Prostate gland (tissue), 2 donors: ENCODE measurements at regions not wholly inside any gene's neighbourhood (a gene's known extent, or its start where the extent isn't known, plus 50 kb on each side); places are given as distances from the start of the nearest gene placed in this dataset.

Source experiments
- POLR2A ChIP-seq: fragments of 450-650 bp; IDR thresholded peaks from one replicate; pipeline ENCODE4 v1.6.1; 2016; ENCODE audit warnings: antibody characterized with exemption, mild to moderate bottlenecking
- POLR2AphosphoS5 ChIP-seq: sonication (generic); formaldehyde crosslinking; IDR thresholded peaks from one replicate; pipeline ENCODE4 v1.6.1; 2017; ENCODE audit warnings: antibody characterized with exemption
- TF ChIP-seq, protein P1 (sequence below), 4 experiments: fragments of 200-600 bp in 2 of 4; fragments of 450-650 bp in 2 of 4; sonication (generic) in 2 of 4; IDR thresholded peaks; 1 replicate in 3 of 4; 2 replicates in 1 of 4; pipeline ENCODE4 v1.5.1; 2016 to 2019; ENCODE audit warnings: antibody characterized with exemption in 4 of 4, mild to moderate bottlenecking in 2 of 4, moderate library complexity in 2 of 4

DNA sequence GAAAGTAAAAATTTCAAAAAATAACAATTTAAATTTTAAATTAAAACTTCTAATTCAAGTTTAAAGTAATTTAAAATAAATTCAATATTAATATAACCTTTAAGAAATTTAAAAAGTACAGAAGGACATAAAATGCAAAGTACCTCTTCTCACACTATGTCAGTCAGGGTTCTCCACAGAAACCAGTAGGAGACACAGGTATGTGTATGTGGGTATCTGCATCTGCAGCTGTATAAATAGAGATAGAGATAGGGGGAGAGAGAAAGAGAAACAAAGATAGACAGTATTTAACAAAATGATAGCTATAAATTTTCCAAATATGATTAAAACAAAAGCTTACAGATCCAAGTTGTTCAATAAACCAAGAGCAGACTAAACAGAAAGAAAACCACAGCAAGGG is 190.8 kb downstream of the ERMARD start:
- TF ChIP-seq, protein P1, sequence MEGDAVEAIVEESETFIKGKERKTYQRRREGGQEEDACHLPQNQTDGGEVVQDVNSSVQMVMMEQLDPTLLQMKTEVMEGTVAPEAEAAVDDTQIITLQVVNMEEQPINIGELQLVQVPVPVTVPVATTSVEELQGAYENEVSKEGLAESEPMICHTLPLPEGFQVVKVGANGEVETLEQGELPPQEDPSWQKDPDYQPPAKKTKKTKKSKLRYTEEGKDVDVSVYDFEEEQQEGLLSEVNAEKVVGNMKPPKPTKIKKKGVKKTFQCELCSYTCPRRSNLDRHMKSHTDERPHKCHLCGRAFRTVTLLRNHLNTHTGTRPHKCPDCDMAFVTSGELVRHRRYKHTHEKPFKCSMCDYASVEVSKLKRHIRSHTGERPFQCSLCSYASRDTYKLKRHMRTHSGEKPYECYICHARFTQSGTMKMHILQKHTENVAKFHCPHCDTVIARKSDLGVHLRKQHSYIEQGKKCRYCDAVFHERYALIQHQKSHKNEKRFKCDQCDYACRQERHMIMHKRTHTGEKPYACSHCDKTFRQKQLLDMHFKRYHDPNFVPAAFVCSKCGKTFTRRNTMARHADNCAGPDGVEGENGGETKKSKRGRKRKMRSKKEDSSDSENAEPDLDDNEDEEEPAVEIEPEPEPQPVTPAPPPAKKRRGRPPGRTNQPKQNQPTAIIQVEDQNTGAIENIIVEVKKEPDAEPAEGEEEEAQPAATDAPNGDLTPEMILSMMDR (IDR thresholded peaks at IDR 0.05), result no peak
- TF ChIP-seq POLR2A (no peak), POLR2AphosphoS5 (no peak)
